T-cell (primary cell): ENCODE measurements at regions not wholly inside any gene's neighbourhood (a gene's known extent, or its start where the extent isn't known, plus 50 kb on each side); places are given as distances from the start of the nearest gene placed in this dataset.

Experiments used
- ATAC-seq, 4 experiments: fragments of 200-7000 bp in 3 of 4; fragments of 150-1000 bp in 1 of 4; cut with Tn5 transposase; replicated peaks in 1 of 4; 1 replicate in 3 of 4; 2 replicates in 1 of 4; pipeline ENCODE4 v1.10.0; 2021; ENCODE audit warnings: moderate library complexity in 3 of 4, mild to moderate bottlenecking in 2 of 4, moderate number of reproducible peaks in 1 of 4
- CTCF ChIA-PET, 2 donors: fragments of 300-600 bp; sonication (Branson Sonifier 250); formaldehyde crosslinking; loops; one replicate each; lab custom pipeline; 2022; ENCODE audit warnings: antibody characterized with exemption in 2 of 2; lab: Charles Lee
- POLR2A ChIA-PET, 2 donors: fragments of 300-600 bp; sonication (Branson Sonifier 250); formaldehyde crosslinking; loops; one replicate each; lab custom pipeline; 2022; ENCODE audit warnings: antibody characterized with exemption in 2 of 2; lab: Charles Lee
- DNase-seq, 35 experiments: peaks; one replicate each; pipeline versions ENCODE4 v3.0.0 to v3.0.0-alpha.2; 2013 to 2023
- H3K27ac ChIP-seq: one replicate; pipeline ENCODE4 v1.5.1; 2013; ENCODE audit warnings: low read length
- H3K27me3 ChIP-seq, 2 experiments: replicated peaks in 1 of 2; 1 replicate in 1 of 2; 2 replicates in 1 of 2; pipeline versions ENCODE4 v1.6.1 to v1.7.0; 2013; ENCODE audit warnings: low read length in 1 of 2, mixed read lengths in 1 of 2; ENCODE audit not compliant: control insufficient read depth in 2 of 2, insufficient read depth in 2 of 2; ENCODE audit errors: extremely low read depth in 1 of 2
- H3K36me3 ChIP-seq, 2 donors: 1 replicate in 1 of 2; 2 replicates in 1 of 2; pipeline versions ENCODE4 v1.6.1 to v1.7.0; 2013; ENCODE audit warnings: low read length in 1 of 2; ENCODE audit not compliant: control insufficient read depth in 2 of 2, insufficient read depth in 1 of 2; ENCODE audit errors: extremely low read depth in 1 of 2
- H3K4me1 ChIP-seq, 2 experiments: 1 replicate in 1 of 2; 2 replicates in 1 of 2; pipeline versions ENCODE4 v1.6.1 to v1.7.0; 2013; ENCODE audit warnings: low read length in 2 of 2, mixed read lengths in 1 of 2; ENCODE audit not compliant: insufficient read depth in 2 of 2, control insufficient read depth in 1 of 2; ENCODE audit errors: extremely low read depth in 1 of 2
- H3K4me3 ChIP-seq, 2 donors: 1 replicate in 1 of 2; 2 replicates in 1 of 2; pipeline versions ENCODE4 v1.5.1 to v1.7.0; 2013; ENCODE audit warnings: mild to moderate bottlenecking in 2 of 2, low read length in 1 of 2, moderate library complexity in 1 of 2; ENCODE audit not compliant: control insufficient read depth in 1 of 2; ENCODE audit errors: extremely low read depth in 1 of 2
- H3K9me3 ChIP-seq: 2 replicates; pipeline ENCODE4 v1.7.0; 2013
- H3K27ac Mint-ChIP-seq, 2 donors: one replicate each; pipeline ENCODE4 v1.8.0; 2020 to 2021; ENCODE audit warnings: mild to moderate bottlenecking in 2 of 2, mixed read lengths in 2 of 2
- H3K27me3 Mint-ChIP-seq, 2 donors: one replicate each; pipeline ENCODE4 v1.8.0; 2021 to 2022; ENCODE audit warnings: mixed read lengths in 2 of 2
- H3K36me3 Mint-ChIP-seq: one replicate; pipeline ENCODE4 v1.8.0; 2021; ENCODE audit warnings: mixed read lengths
- H3K4me1 Mint-ChIP-seq, 3 donors: one replicate each; pipeline ENCODE4 v1.8.0; 2020 to 2022; ENCODE audit warnings: mixed read lengths in 3 of 3, mild to moderate bottlenecking in 1 of 3
- H3K4me3 Mint-ChIP-seq, 3 donors: one replicate each; pipeline ENCODE4 v1.8.0; 2020 to 2022; ENCODE audit warnings: mild to moderate bottlenecking in 3 of 3, mixed read lengths in 3 of 3, moderate library complexity in 3 of 3
- H3K9me3 Mint-ChIP-seq, 3 donors: one replicate each; pipeline ENCODE4 v1.8.0; 2020 to 2022; ENCODE audit warnings: mixed read lengths in 3 of 3
- WGBS: methylation state at CpG from one replicate; pipeline ENCODE4 v1.1.5; 2013; ENCODE audit warnings: missing lambda C conversion rate; ENCODE audit not compliant: insufficient coverage; 5-methylcytosine and 5-hydroxymethylcytosine counted together

- Histone ChIP-seq H3K27ac (no peak overlapping the region), H3K9me3 (no peaks in the 10 kb centered on the region), H3K27me3 (peaks cover 0 to 11% of the 10 kb centered on the region in 2 experiments), H3K4me3 (no peak overlapping the region), H3K4me1 (peaks cover 0 to 6% of the 10 kb centered on the region in 2 experiments), H3K36me3 (peaks cover 0 to 7% of the 10 kb centered on the region in 2 donors)
- Mint-ChIP-seq H3K27me3 (peaks cover 0 to under 1% of the 10 kb centered on the region in 2 donors), H3K27ac (no peak overlapping the region), H3K36me3 (peaks cover 6% of the 10 kb centered on the region), H3K4me3 (no peak overlapping the region), H3K9me3 (peaks cover 0 to 8% (median 0%) of the 10 kb centered on the region in 3 donors), H3K4me1 (peaks cover 0 to 9% (median 3%) of the 10 kb centered on the region in 3 donors)
- ChIA-PET POLR2A (no interaction called here), CTCF (interaction anchor here in 1 of 2 donors (0.5 kb wide), 1 partner anchor 11 kb away, joined by 3 read pairs; no protein-coding TSS in a partner anchor)
- no peak for ATAC-seq
- 93% methylated on average over 15 of the region's 15 CpGs for WGBS
- no peak for DNase-seq
These were observed 54.6 kb downstream of the FOXL3 start for GRCh38 chr7:344608-344994.

- Mint-ChIP-seq H3K27me3 (no peaks in the 10 kb centered on the region), H3K4me3 (no peak overlapping the region), H3K4me1 (peaks cover 0 to 7% (median 3%) of the 10 kb centered on the region in 3 donors), H3K9me3 (peaks cover 0 to 8% (median 0%) of the 10 kb centered on the region in 3 donors), H3K27ac (no peak overlapping the region), H3K36me3 (peaks cover 6% of the 10 kb centered on the region)
- H3K27ac ChIP-seq: no peak overlapping the region
- ATAC-seq: no peak
- H3K27me3 ChIP-seq: peaks cover 0 to 5% of the 10 kb centered on the region in 2 experiments
- H3K36me3 ChIP-seq: peaks cover 3 to 10% of the 10 kb centered on the region in 2 donors
- H3K4me3 ChIP-seq: no peak overlapping the region
- POLR2A ChIA-PET: no interaction called here
- WGBS: 89% methylated on average over 19 of the region's 60 CpGs
- CTCF ChIA-PET: interaction anchor here in 1 of 2 donors (0.6 kb wide), 1 partner anchor 12 kb away, joined by 4 read pairs; no protein-coding TSS in a partner anchor
- no peak for DNase-seq
- no peaks in the 10 kb centered on the region for H3K9me3 ChIP-seq
- peaks cover 0 to 20% of the 10 kb centered on the region in 2 experiments for H3K4me1 ChIP-seq
These were observed 56.3 kb downstream of the FOXL3 start for GRCh38 chr7:346116-346898.

GRCh38 chr7:347001-347590 is 57.1 kb downstream of the FOXL3 start:
- POLR2A ChIA-PET: interaction anchor here in 1 of 2 donors (0.7 kb wide), 1 partner anchor 151 kb away, joined by 4 read pairs; no protein-coding TSS in a partner anchor
- no peak overlapping the region for H3K27ac Mint-ChIP-seq
- no peaks in the 10 kb centered on the region for H3K27me3 Mint-ChIP-seq
- peaks cover 6 to 12% (median 9%) of the 10 kb centered on the region in 3 donors for H3K4me1 Mint-ChIP-seq
- Histone ChIP-seq H3K27me3 (peaks cover 0 to 4% of the 10 kb centered on the region in 2 experiments), H3K4me3 (no peak overlapping the region), H3K36me3 (peaks cover 3 to 10% of the 10 kb centered on the region in 2 donors), H3K9me3 (no peaks in the 10 kb centered on the region), H3K4me1 (peaks cover 0 to 28% of the 10 kb centered on the region in 2 experiments), H3K27ac (no peak overlapping the region)
- CTCF ChIA-PET: no interaction called here
- H3K9me3 Mint-ChIP-seq: peaks cover 0 to 8% (median 0%) of the 10 kb centered on the region in 3 donors
- peaks cover 6% of the 10 kb centered on the region for H3K36me3 Mint-ChIP-seq
- DNase-seq (no peak), ATAC-seq (no peak)
- no peak overlapping the region for H3K4me3 Mint-ChIP-seq
- WGBS: 88% methylated on average over 18 of the region's 20 CpGs

- Histone ChIP-seq H3K27me3 (peaks cover 0 to 1% of the 10 kb centered on the region in 2 experiments), H3K36me3 (peaks cover 3 to 10% of the 10 kb centered on the region in 2 donors), H3K4me1 (peaks cover 2 to 32% of the 10 kb centered on the region in 2 experiments), H3K27ac (no peak overlapping the region), H3K4me3 (no peak overlapping the region), H3K9me3 (no peaks in the 10 kb centered on the region)
- ChIA-PET POLR2A (interaction anchor here in 1 of 2 donors (0.7 kb wide), 1 partner anchor 150 kb away, joined by 4 read pairs; no protein-coding TSS in a partner anchor), CTCF (no interaction called here)
- no peak overlapping the region for H3K4me3 Mint-ChIP-seq
- no peaks in the 10 kb centered on the region for H3K27me3 Mint-ChIP-seq
- WGBS: 92% methylated on average over 17 of the region's 29 CpGs
- H3K4me1 Mint-ChIP-seq: peaks cover 13 to 17% (median 13%) of the 10 kb centered on the region in 3 donors
- DNase-seq: no peak
- no peak overlapping the region for H3K27ac Mint-ChIP-seq
- H3K9me3 Mint-ChIP-seq: peaks cover 0 to 8% (median 0%) of the 10 kb centered on the region in 3 donors
- no peak for ATAC-seq
- peaks cover 6% of the 10 kb centered on the region for H3K36me3 Mint-ChIP-seq
These were observed 57.9 kb downstream of the FOXL3 start for GRCh38 chr7:347644-348479.

GRCh38 chr7:348480-348844 is 58.5 kb downstream of the FOXL3 start:
- Histone ChIP-seq H3K4me1 (peaks cover 2 to 34% of the 10 kb centered on the region in 2 experiments), H3K36me3 (peaks cover 3 to 10% of the 10 kb centered on the region in 2 donors), H3K27ac (no peak overlapping the region), H3K27me3 (no peaks in the 10 kb centered on the region), H3K9me3 (no peaks in the 10 kb centered on the region), H3K4me3 (no peak overlapping the region)
- DNase-seq: no peak
- ChIA-PET CTCF (no interaction called here), POLR2A (no interaction called here)
- Mint-ChIP-seq H3K4me1 (peaks cover 13 to 17% (median 13%) of the 10 kb centered on the region in 3 donors), H3K27ac (no peak overlapping the region), H3K27me3 (no peaks in the 10 kb centered on the region), H3K4me3 (no peak overlapping the region), H3K9me3 (peaks cover 0 to 8% (median 0%) of the 10 kb centered on the region in 3 donors), H3K36me3 (peaks cover 6% of the 10 kb centered on the region)
- no peak for ATAC-seq
- WGBS: 86% methylated on average over 10 of the region's 11 CpGs
